ENCODE measurements at regions not wholly inside any gene's neighbourhood (a gene's known extent, or its start where the extent isn't known, plus 50 kb on each side); places are given as distances from the start of the nearest gene placed in this dataset.

- ChIA-PET POLR2A (no interaction called here), SMC1A (ENCODE audit: uncharacterized antibody, unreplicated experiment) (no interaction called here), CTCF (no interaction called here), RAD21 (ENCODE audit: unreplicated experiment) (no interaction called here)
- Histone ChIP-seq H4K20me1 (ENCODE audit: control insufficient read depth, insufficient read depth) (no peaks in the 10 kb centered on the region), H3K9me3 (replicated peaks; ENCODE audit: control insufficient read depth, insufficient read depth, low read length) (no peaks in the 10 kb centered on the region), H3K4me1 (ENCODE audit: control insufficient read depth, insufficient read depth, low read length) (no peaks in the 10 kb centered on the region), H3K36me3 (ENCODE audit: control insufficient read depth in 2 of 2, insufficient read depth in 2 of 2, low read length in 1 of 2) (no peaks in the 10 kb centered on the region), H3K27me3 (replicated peaks in 1 of 2; ENCODE audit: control insufficient read depth in 2 of 2, insufficient read depth in 2 of 2, low read length in 1 of 2) (no peaks in the 10 kb centered on the region), H3K27ac (ENCODE audit: control insufficient read depth, insufficient read depth) (no peak overlapping the region), H3K4me3 (no peak overlapping the region), H3K9ac (ENCODE audit: control insufficient read depth, insufficient read depth, low read length) (no peak overlapping the region), H2AFZ (ENCODE audit: control insufficient read depth, low read depth, low read length) (no peak overlapping the region), H3K79me2 (ENCODE audit: control insufficient read depth, insufficient read depth, low read length) (no peaks in the 10 kb centered on the region), H3K4me2 (ENCODE audit: control insufficient read depth, insufficient read depth) (no peak overlapping the region)
- no TSS peak for BruUV-seq (replicated peaks)
- no peak for ATAC-seq
- DNase-seq (ENCODE audit: low read depth, low spot score) = no peak
- FAIRE-seq = no peak
- intact Hi-C loops (cut with micrococcal nuclease; ENCODE audit: unreplicated experiment) (no loop called here), in situ Hi-C loops (cut with MboI) (no loop called here)
- WGBS (ENCODE audit: insufficient coverage, insufficient replicate concordance, low lambda C conversion rate, missing lambda C conversion rate) = 33% methylated on average over 3 of the region's 3 CpGs
- TF ChIP-seq ZNF687 (IDR thresholded peaks at IDR 0.05) (no peak), STAT1 (conservative IDR thresholded peaks at IDR 0.05) (no peak), NFXL1 (IDR thresholded peaks at IDR 0.05; ENCODE audit: borderline replicate concordance) (no peak), SMARCA5 (IDR thresholded peaks at IDR 0.05) (no peak), SKIL (IDR thresholded peaks at IDR 0.05; ENCODE audit: low read depth, poor library complexity, severe bottlenecking) (no peak), BMI1 (IDR thresholded peaks at IDR 0.05; ENCODE audit: borderline replicate concordance) (no peak), ZZZ3 (IDR thresholded peaks at IDR 0.05; ENCODE audit: control insufficient read depth, insufficient read length, low read depth) (no peak), PRDM15 (CRISPR knock-in tag; IDR thresholded peaks at IDR 0.05) (no peak), ZNF592 (IDR thresholded peaks at IDR 0.05) (no peak)
These were observed 90.3 kb upstream of the FBXL17 start for GRCh38 chr5:108472237-108472636.

Data from GM12878 (cell line).